ENCODE measurements at regions not wholly inside any gene's neighbourhood (a gene's known extent, or its start where the extent isn't known, plus 50 kb on each side); places are given as distances from the start of the nearest gene placed in this dataset.

- no peak for DNase-seq (ENCODE audit: low read depth in 3 of 3)
Observed at GRCh38 chr6:41450581-41450980, 95.6 kb upstream of the FOXP4 start.

GRCh38 chr6:41451039-41451438 is 95.1 kb upstream of the FOXP4 start:
- no peak for DNase-seq (ENCODE audit: low read depth in 3 of 3)

- no peak for DNase-seq (ENCODE audit: low read depth in 3 of 3)
Observed at GRCh38 chr6:41451515-41452163, 94.5 kb upstream of the FOXP4 start.

GRCh38 chr6:41452763-41453162 is 93.4 kb upstream of the FOXP4 start:
- DNase-seq (ENCODE audit: low read depth in 3 of 3), result no peak

- no peak for DNase-seq (ENCODE audit: low read depth in 3 of 3)
Observed at GRCh38 chr6:41453244-41453643, 92.9 kb upstream of the FOXP4 start.

- no peak for DNase-seq (ENCODE audit: low read depth in 3 of 3)
Observed at GRCh38 chr6:41454189-41454789, 91.9 kb upstream of the FOXP4 start.

- DNase-seq (ENCODE audit: low read depth in 3 of 3), result no peak
Observed at GRCh38 chr6:41455410-41455809, 90.8 kb upstream of the FOXP4 start.

- no peak for DNase-seq (ENCODE audit: low read depth in 3 of 3)
Observed at GRCh38 chr6:41455818-41456217, 90.4 kb upstream of the FOXP4 start.

- no peak for DNase-seq (ENCODE audit: low read depth in 3 of 3)
Observed at GRCh38 chr6:41457303-41457670, 88.9 kb upstream of the FOXP4 start.

GRCh38 chr6:41459738-41460137 is 86.4 kb upstream of the FOXP4 start:
- no peak for DNase-seq (ENCODE audit: low read depth in 3 of 3)

GRCh38 chr6:41460742-41461336 is 85.3 kb upstream of the FOXP4 start:
- DNase-seq (ENCODE audit: low read depth in 3 of 3), result no peak

- no peak for DNase-seq (ENCODE audit: low read depth in 3 of 3)
Observed at GRCh38 chr6:41462033-41462432, 84.1 kb upstream of the FOXP4 start.

GRCh38 chr6:41463062-41463930 is 82.9 kb upstream of the FOXP4 start:
- no peak for DNase-seq (ENCODE audit: low read depth in 3 of 3)

GRCh38 chr6:41464019-41464418 is 82.2 kb upstream of the FOXP4 start:
- DNase-seq (ENCODE audit: low read depth in 3 of 3), result no peak

GRCh38 chr6:41464481-41464880 is 81.7 kb upstream of the FOXP4 start:
- DNase-seq (ENCODE audit: low read depth in 3 of 3), result no peak

- DNase-seq (ENCODE audit: low read depth in 3 of 3), result no peak
Observed at GRCh38 chr6:41466437-41466990, 79.7 kb upstream of the FOXP4 start.

GRCh38 chr6:41467061-41467460 is 79.1 kb upstream of the FOXP4 start:
- no peak for DNase-seq (ENCODE audit: low read depth in 3 of 3)

GRCh38 chr6:41467627-41468404 is 78.4 kb upstream of the FOXP4 start:
- no peak for DNase-seq (ENCODE audit: low read depth in 3 of 3)

GRCh38 chr6:41469156-41470028 is 76.8 kb upstream of the FOXP4 start:
- no peak for DNase-seq (ENCODE audit: low read depth in 3 of 3)

- DNase-seq (ENCODE audit: low read depth in 3 of 3), result no peak
Observed at GRCh38 chr6:41470029-41470330, 76.2 kb upstream of the FOXP4 start.

All from stimulated activated CD4-positive, alpha-beta T cell treated with anti-CD3 and anti-CD28 coated beads, TNF-alpha, amount 100 ng/mL, for 4 hours (primary cell).